ENCODE measurements at regions not wholly inside any gene's neighbourhood (a gene's known extent, or its start where the extent isn't known, plus 50 kb on each side); places are given as distances from the start of the nearest gene placed in this dataset.

GRCh38 chr11:119823077-119823476, 94.1 kb upstream of the NECTIN1 start (continued):
- TF ChIP-seq TOE1 (IDR thresholded peaks at IDR 0.05; ENCODE audit: borderline replicate concordance) (no peak), TOE1 (CRISPR knock-in tag; IDR thresholded peaks at IDR 0.05; ENCODE audit: borderline replicate concordance, low read depth) (no peak), CXXC5 (CRISPR knock-in tag; IDR thresholded peaks at IDR 0.05) (no peak), ZNF717 (CRISPR knock-in tag; IDR thresholded peaks at IDR 0.05) (no peak), ETS1 (conservative IDR thresholded peaks at IDR 0.05; ENCODE audit: control insufficient read depth, low read depth, low read length) (no peak), CTBP1 (IDR thresholded peaks at IDR 0.05; ENCODE audit: borderline replicate concordance) (no peak), ZBTB1 (CRISPR knock-in tag; IDR thresholded peaks at IDR 0.05; ENCODE audit: borderline replicate concordance, low read depth) (no peak), MYNN (IDR thresholded peaks at IDR 0.05) (no peak), MYNN (CRISPR knock-in tag; IDR thresholded peaks at IDR 0.05) (no peak)

GRCh38 chr11:119816660-119817059, 87.7 kb upstream of the NECTIN1 start:
- Histone ChIP-seq H3K9me3 (replicated peaks; ENCODE audit: control insufficient read depth, insufficient read depth, low read depth, low read length) (no peaks in the 10 kb centered on the region), H3K4me3 (no peak overlapping the region), H3K9ac (ENCODE audit: insufficient read depth in 1 of 2, low read depth in 2 of 2, low read length in 2 of 2) (no peak overlapping the region), H3K79me2 (ENCODE audit: control insufficient read depth, insufficient read depth, low read length) (no peaks in the 10 kb centered on the region), H4K20me1 (replicated peaks; ENCODE audit: control insufficient read depth, insufficient read depth, low read length) (no peaks in the 10 kb centered on the region), H3K4me2 (ENCODE audit: insufficient read depth, low read length) (no peak overlapping the region), H3K4me1 (replicated peaks in 1 of 2; ENCODE audit: control insufficient read depth in 2 of 2, insufficient read depth in 2 of 2, low read length in 2 of 2) (no peaks in the 10 kb centered on the region), H3K27ac (ENCODE audit: extremely low read depth, low read depth, low read length) (no peak overlapping the region), H3K27me3 (ENCODE audit: control insufficient read depth in 2 of 2, insufficient read depth in 2 of 2, low read length in 2 of 2) (peaks cover 2 to 5% of the 10 kb centered on the region in 2 experiments; a peak in 3 of 5 replicates), H2AFZ (ENCODE audit: low read depth, low read length) (no peak overlapping the region), H3K9me1 (ENCODE audit: control insufficient read depth, insufficient read depth, low read length) (no peaks in the 10 kb centered on the region), H3K36me3 (ENCODE audit: control insufficient read depth, insufficient read depth, low read length) (no peaks in the 10 kb centered on the region)
- TF ChIP-seq SFPQ (IDR thresholded peaks at IDR 0.05; ENCODE audit: low read depth, low read length): no peak
- peak; percentile 17; the same call in 1 of the 2 replicates for TF ChIP-seq ATF3 (IDR thresholded peaks at IDR 0.05)
- no peak for TF ChIP-seq ATF3 (CRISPR knock-in tag; conservative IDR thresholded peaks at IDR 0.05)
- DNase-seq (ENCODE audit: extremely low read depth in 1 of 4, low spot score in 3 of 4) (no peak), ATAC-seq (no peak), FAIRE-seq (no peak)
- intact Hi-C loops (cut with micrococcal nuclease) (no loop called here), in situ Hi-C loops (cut with MboI) (no loop called here)
- CTCF ChIA-PET (ENCODE audit: low intra/inter-chr PET ratio): no interaction called here
- WGBS (ENCODE audit: insufficient coverage, low coverage, missing lambda C conversion rate): 0% methylated on average over 2 of the region's 2 CpGs
- BruUV-seq (replicated peaks): no TSS peak
- POLR2A ChIA-PET: no interaction called here

Measured in K562 (cell line).